Erythroblast (primary cell): ENCODE measurements at regions not wholly inside any gene's neighbourhood (a gene's known extent, or its start where the extent isn't known, plus 50 kb on each side); places are given as distances from the start of the nearest gene placed in this dataset.

Experiments
- GATA1 ChIP-seq: IDR thresholded peaks from 2 replicates; pipeline ENCODE4 v1.6.1; 2011; ENCODE audit warnings: low read depth, mild to moderate bottlenecking, control low read depth, low read length, moderate library complexity
- POLR2A ChIP-seq: IDR thresholded peaks from 2 replicates; pipeline ENCODE4 v1.6.1; 2011; ENCODE audit warnings: mild to moderate bottlenecking, low read length

DNA sequence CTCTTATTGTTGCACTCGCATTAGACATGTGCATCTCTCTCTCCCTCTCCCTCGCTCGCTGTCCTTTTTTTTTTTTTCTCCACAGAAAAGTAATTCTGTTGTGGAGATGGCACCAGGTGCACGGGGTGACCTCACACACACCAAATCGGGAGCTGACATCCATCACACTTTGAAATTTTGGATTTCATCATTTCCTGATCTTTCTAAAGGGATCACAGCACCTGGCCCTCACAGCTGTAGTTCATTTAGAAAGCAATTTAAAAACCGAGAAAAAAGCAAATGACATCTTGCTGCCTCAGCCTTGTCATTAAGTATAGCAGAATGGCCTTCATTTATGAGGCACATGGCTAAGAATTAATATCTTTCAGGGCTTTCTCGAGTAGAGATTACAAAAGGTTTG is 717.2 kb downstream of the RNF144A start:
- no peak for TF ChIP-seq POLR2A
- TF ChIP-seq GATA1, result no peak
